ENCODE measurements at regions not wholly inside any gene's neighbourhood (a gene's known extent, or its start where the extent isn't known, plus 50 kb on each side); places are given as distances from the start of the nearest gene placed in this dataset.
"Not testable (repeated sequence)": the region's sequence is repeated elsewhere in the genome, so short reads cannot be mapped to it uniquely, and the experiment has no call there.

DNA sequence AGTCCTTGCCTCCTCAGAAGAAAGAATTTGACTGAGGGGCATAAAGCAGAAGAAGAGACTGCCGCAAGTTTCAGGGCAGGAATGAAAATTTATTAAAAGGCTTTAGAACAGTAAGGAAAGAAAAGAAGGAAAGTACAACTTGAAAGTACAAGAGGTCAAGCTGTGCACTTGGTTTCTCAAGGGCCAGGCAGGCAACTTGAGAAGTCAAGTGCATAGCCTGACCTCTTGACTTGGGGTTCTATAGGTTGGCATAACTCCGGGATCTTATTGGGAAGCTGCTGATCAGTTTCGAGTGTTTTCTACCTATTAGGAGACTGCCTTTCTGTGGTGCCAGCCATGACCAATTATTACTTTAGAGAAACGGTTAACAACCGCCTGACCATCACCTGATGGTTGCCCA, 237.0 kb upstream of the RGS17 start:
- DNase-seq = no peak

DNA sequence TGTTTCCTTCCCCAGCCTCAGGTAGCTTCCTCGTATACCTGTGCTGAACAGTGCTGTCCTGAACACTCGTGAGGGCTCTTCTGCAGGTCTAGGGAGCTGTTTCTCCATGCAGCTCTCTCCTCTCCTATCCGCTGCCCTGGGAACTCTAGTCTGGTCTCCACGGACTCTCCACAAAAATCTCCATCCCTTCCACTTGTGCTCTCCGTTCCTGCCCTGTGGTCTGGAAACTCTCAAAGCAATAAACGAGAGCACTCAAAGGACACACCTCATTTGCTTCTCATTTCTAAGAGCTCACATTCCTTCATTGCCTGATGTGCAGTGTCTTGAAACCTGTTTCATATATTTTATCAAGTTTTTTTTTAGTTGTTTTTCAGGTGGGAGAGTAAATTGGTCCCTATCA, 235.9 kb upstream of the RGS17 start:
- DNase-seq = no peak

DNA sequence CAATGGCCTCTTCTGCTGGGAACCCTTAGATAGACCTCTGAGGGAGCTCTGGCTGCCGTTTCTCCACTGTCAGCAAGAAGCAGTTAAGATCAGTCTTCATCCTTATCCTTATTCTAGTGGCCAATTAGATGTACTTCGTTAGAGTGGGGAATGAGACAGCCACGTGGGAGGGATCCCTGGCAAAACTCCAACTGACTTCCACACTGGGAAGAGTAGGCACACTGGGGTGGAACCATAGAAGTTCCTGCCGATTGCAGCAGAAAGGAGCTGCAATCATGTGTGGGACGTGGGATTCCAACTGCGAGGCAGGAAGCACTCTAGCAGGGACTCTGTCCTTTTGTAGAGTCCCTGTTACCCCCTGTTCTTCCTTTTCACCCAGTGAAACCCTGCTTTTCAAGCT, 226.3 kb upstream of the RGS17 start:
- no peak for DNase-seq

DNA sequence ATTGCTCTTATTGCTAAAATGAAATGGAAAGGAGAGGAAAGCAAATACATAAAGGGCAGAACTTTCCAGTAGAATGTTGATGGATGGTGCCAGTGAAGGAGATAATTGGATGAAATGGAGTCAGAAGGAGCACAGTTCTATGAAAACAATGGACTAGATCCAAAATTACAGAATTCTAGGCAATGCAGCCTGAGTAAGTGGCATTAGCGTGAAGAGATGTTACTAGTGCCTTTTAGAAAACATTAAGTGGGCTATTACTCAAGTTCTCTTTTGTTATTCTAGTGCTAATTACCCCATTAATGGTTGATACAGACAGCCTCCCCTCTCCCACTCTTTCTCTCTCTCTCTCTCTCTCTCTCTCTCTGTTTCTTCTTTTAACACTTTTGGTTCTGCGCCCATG, 209.5 kb upstream of the RGS17 start:
- DNase-seq = no peak

DNA sequence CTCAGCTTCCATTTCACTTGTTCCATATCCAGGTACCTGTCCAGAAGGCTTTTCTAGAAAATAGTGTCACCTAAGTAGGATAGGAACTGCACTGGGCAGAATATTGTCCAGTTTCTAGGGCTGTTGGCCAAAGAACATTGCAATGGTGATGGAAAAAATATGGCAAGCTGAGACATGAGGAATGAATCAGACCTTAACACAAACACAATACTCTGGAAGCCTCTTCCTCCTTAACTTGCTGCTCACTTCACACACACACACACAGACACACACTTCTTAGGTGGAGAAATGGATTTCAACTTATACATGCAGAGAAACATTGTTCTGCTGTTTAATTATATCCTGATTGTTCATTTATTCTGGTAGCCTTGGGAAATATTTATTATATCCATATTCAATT, 203.0 kb upstream of the RGS17 start:
- DNase-seq = no peak

DNA sequence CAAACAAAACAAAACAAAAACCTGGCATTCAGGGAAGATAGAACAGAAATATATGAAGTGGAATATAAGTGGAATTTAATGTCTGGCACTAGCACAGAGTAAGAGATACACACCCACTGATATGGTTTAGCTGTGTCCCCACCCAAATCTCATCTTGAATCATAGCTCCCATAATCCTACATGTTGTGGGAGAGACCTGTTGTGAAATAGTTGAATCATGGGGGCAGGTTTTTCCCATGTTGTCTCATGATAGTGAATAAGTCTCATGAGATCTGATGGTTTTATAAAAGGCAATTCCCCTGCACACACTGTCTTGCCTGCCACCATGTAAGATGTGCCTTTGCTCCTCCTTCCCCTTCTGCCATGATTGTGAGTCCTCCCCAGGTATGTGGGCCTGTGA, 200.1 kb upstream of the RGS17 start:
- not testable (repeated sequence) for DNase-seq

DNA sequence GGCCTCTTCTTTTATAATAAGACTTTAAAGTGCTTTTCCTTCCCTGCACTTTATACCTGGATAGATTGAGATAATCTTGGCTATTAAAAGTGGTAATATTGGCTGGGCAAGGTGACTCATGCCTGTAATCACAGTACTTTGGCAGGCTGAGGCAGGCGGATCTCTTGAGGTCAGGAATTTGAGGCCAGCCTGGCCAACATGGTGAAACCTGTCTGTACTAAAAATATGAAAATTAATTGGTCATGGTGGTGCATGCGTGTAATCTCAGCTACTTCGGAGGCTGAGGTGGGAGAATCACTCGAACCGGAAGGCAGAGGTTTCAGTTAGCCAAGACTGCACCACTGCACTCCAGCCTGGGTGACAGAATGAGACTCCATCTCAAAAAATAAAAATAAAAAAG, 197.1 kb upstream of the RGS17 start:
- DNase-seq = no peak

DNA sequence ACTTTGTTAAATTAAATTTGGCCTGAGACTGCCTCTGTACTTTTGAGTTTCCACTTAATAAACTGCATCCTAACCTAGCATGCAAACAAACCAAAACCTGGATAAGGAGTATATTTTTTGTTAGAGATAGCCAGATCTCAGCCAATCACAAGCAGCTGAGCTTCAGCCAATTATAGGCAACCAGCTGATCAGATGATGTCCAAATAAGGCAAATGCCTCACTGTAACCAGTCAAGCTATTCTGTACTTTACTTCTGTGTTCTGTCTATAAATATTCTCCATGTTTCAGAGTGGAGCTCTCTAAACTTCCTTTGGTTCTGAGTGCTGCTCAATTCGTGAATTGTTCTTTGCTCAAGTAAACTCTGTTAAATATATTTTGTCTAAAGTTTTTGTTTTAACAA, 194.6 kb upstream of the RGS17 start:
- DNase-seq = no peak

DNA sequence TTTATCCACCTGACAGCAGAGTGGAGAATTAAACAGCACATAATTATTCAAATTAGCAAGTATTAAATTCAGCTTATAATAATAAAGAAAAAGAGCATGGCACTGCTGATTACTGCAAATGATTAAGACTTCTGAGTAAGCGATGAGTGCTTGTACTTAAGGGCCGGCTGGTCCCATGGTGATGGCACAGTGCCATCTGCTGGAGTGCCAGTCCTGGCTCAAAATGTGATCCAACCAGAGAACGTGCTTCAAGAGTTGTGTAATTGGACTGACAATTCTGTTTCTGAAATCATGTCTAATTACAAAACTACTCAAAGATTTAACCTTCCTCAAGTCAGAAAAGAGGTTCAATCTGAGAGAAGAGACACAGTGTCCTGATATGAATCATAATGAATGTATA, 181.6 kb upstream of the RGS17 start:
- DNase-seq = peak; percentile 36

DNA sequence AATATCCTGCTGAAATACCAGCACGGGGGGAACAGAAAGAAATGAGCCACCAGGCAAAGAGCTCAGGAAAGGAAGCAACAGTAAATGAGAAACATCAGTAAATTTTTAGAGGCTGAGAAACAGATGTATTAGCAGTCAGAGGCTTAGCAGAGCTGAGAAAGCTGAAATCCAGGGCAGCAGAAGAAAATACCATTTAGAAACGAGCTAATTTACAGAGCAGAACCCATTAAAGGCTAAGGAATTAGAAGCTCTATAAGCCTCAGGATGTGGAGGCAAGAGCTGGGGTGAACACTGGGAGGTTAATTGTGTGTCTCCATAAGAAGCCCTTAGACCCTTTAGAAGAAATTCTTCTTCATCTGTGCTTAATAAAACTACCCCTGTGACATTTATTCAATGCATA, 178.6 kb upstream of the RGS17 start:
- no peak for DNase-seq

DNA sequence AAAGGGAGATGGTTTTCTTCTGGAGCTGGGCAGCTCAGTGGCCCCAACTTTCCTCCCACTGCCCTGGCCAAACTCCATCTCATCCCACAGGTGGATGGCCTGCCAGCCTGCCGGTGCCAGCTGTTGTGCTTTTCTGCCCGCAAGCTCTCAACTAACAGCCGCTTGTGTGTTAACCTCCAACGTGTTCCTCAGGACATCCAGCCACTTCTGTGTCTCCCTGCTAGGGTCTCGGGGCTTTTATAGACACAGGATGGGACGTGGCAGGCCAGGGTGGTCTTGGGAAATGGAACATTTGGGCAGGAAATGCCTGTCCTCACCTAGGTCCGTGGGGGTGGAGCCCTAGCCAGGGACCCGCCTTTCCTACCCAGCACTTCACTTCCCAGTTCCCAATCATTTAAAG, 171.1 kb upstream of the RGS17 start:
- no peak for DNase-seq

DNA sequence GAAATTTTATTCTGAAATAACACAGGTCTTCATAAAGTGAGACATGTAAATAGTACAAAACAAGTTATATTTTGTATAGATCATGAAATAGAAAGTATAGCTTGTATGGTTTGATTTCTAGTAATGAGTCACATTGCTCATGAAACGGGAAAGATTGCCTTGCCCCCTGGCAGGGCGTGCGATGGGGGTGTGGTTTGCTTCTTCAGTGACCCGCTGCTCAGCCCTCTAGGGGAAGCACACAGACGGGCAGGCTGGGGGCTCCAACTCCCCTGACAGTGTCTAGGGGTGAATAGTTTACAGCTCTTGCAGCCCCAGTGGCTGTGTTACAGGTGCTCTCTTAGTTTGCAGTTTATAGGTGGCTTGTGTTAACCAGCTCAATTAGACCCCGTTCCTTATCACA, 170.5 kb upstream of the RGS17 start:
- DNase-seq = no peak

DNA sequence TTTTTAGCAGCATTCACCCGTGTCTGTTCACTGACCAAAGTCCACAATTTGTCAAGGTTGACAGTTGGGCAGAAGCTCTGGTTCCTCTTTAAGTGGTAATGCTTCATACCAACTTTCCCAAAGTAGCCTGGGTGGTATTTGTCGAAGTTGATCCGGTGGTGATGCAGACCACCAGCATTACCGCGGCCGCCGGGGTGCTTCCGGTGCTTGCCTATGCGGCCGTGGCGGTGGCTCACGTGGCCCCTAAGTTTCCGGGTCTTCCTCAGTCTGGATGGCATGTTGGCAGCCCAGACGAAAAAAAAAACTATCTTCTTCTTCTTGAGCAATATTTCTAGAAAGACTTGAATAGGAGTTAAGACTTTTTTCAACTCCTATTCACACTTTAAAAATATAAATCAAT, 151.4 kb upstream of the RGS17 start:
- DNase-seq = not testable (repeated sequence)

DNA sequence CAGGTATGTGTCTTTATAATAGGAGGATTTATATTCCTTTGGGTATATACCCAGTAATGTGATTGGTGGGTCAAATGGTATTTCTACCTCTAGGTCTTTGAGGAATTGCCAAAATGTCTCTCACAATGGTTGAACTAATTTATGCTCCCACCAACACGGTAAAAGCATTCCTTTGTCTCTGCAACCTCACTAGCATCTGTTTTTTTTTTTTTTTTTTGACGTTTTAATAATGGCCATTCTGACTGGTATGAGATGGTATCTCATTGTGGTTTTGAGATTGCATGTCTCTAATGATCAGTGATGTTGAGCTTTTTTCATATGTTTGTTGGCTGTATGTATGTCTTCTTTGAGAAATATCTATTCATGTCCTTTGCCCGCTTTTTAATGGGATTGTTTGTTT, 144.9 kb upstream of the RGS17 start:
- DNase-seq = no peak

DNA sequence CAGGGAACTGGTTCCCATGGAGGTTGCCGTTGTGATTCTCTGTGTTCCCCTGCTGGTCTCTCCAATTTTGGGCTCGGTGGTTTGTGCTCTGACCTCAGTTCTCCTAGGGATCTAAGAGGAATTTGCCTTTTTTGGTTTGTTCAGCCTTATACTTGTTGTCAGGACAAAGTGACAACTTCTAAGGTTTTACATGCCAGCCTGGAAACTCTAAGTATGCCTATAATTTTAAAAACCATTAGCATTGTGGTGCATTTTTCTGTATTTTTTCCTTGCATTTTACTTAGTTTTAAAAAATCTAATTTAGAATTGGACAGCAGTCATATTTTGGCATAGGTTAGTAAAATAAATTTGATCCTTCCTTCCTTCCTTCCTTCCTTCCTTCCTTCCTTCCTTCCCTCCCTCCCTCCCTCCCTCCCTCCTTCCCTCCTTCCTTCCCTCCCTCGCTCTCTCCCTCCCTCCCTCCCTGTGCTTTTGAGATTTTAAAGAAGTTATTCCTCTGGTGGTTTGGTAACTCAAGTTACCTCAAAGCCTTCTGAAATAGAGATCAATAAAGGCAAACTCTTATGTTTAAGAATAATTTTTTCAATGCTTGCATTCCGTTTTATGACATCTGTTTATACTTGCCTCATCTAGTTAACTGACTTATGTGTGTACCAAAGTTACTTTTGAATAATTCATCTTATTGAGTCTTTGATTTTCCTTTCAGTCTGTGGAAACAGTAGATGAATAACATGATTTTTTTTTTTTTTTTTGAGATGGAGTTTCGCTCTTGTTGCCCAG, 141.3 kb upstream of the RGS17 start:
- DNase-seq = no peak

DNA sequence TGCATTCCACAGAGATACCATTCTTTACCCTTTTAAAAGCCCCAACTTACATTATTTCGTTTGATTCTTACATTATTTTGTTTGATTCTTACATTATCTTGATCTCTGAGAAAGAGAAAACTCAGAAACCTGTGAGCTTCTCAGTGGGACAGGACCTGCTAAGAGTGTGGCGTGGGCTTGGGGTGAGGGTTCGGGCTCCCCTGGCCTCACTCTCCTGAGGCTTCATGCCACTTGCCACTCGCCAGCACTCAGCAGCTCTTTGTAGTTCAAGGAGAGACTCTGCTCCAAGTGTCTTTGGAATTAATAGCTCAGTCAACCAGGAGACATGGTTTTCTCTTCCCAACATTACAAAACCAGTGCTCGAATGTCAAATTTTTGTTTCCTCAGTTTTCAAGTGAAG, 132.4 kb upstream of the RGS17 start:
- no peak for DNase-seq

DNA sequence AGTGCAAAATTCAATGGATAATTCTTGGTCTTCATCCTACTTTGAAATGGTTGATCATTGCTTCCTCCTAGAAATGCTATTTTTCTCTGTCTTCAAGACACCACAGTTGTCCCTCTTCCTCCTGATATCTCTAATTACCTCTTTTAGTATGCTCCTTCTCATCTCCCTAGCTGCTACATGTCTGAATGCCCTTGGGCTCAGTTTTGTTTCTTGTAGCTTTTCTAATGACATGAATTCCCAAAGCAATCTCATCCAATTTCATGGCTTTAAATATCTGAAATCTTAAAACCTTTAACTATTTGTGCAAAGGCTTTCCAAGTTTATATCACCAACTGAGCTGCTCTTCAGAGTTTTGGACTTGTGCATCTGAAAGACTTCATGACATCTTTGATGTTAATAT, 120.2 kb upstream of the RGS17 start:
- DNase-seq = no peak

DNA sequence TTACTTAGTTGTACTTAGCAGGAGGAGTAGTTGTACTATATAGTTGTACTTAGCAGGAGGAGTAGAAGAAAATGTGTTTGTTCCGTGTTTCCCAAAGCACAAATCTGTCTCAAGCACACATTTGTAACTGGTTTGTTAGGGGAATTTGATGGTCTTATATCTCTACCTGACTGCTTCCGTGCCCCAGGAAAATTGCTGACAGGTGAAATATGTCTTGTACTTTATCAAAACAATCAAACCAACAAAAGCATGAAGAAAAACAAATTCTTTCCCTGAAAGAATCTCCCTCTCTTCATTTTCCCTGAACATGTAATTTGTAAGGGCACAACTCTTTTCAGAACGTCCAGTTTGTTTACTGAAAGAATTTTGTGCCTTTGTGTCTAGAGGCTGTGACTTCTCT, 106.6 kb upstream of the RGS17 start:
- no peak for DNase-seq

DNA sequence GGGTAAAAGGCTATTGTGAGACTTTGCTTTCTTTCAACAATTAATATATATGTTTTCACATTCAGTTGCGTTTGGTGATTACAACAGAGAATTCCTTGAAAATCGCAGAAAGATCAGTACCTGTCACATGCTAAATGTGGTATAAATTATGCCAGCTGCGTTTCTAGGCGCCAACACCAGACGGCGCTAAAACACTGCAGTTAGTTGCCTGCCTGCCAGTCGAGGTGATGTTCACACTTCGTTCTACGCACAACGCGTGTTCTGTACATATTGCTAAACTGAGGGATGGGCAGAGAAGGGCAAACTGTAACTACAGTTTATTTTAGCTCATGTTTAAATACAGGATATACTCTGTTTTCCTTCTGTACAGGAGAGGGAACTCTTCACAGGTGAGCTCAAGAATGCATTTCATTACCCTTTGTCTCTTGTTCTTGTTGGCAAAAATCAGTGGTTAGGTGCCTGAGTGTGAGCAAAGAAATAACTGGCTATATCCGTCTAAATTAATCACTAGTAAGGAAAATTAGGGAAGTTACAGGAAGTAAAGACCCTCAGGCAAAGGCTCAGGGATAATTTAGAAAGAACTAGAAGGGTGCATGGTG, 100.1 kb upstream of the RGS17 start:
- peak; percentile 40 for DNase-seq

DNA sequence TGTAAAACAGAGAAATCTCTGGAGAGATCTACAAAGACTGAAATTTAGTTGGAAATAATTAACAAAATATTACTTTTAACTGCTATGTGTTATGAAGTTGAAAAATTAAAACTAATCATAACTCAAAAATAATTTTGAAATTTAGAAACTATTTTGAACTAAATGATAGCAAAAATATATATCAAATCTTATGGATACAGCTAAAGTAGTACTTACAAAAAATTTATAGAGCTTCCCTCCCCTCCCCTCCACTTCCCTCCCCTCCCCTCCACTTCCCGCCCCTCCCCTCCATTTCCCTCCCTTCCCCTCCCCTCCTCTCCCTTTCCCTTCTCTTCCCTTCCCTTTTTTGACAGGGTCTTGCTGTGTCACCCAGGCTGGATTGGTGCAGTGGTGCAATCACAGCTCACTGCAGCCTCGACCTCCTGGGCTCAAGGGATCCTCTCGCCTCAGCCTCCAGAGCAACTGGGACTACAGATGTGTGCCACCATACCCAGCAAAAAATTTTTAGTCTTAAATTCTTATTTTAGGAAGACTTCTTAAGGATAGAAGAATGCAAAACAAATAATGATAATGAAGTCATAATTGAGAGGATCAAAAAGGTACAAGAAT, 87.2 kb upstream of the RGS17 start:
- no peak for DNase-seq

DNA sequence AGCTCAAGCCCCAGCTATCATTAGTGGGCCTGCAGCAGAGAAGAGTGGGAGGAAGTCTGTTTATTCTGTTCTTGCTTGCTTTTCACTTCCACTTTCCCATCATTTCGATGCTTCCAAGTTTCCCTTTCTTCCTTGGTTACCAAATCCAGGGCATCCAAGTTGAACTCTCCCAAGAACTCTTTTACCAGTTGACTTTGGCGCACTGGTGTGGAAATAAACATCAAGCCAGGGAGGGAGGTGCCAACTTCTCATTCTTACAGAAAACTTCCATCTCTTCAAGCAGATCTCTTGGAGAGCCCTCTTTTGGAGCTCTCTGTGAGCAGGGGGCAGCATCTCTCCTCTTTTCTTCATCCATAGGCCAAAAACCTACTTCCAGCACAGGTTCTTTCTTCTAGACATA, 85.7 kb upstream of the RGS17 start:
- no peak for DNase-seq

DNA sequence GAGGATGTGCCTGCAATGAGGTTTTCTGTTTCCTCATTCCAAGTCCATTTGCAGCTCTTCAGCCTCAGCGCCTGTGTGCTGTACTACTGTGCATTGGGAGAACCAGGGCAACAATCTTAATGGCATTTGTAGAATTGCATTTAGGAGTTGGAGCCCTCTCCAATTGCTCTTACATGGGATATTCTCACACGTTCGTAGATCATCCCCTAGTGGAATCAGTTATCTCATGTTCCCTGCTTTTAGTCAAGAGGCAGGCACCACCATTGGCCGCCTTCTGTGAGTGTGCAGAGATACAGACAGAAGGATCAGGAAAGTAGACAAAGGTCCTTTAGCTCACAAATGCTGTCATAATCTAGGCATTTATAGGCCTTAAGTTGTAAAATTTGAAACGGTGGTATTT, 84.2 kb upstream of the RGS17 start:
- no peak for DNase-seq

DNA sequence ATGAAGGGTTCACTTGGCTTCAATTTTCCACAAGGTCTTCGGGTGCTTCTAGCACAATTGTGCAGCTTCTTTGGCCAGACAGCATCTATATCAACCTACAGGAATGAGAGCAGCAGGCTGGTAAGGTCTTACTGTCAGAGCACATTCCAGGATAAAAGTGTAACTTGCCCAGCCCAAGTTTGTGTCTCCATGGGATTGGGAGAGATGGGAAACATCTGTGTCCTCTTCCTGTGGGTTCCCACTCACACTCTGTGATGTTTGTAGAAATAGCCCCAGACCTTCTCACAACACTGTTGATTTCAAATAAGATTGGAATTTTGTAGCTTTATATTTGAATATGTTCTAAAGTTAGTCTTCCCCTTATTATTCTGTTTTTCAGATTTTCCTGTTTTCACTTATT, 83.4 kb upstream of the RGS17 start:
- no peak for DNase-seq

DNA sequence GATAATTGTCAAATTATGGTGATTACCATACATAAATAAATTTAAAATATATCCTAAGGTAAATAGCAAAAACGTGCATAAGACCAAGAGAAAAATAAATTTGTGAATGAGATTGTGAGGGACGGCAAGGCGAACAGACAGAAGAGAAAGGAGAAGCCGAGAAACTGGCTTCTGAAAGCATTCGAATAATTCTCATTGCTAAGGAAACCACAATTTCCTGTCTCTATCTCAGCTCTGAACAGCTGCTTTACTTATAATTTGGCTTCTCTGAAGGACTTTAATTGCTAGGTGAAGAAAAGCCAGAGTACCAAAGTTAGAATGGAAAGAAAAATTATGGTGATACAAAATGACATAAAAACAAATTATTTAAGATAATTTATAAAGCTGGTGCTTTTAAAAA, 79.0 kb upstream of the RGS17 start:
- DNase-seq = peak; percentile 41

DNA sequence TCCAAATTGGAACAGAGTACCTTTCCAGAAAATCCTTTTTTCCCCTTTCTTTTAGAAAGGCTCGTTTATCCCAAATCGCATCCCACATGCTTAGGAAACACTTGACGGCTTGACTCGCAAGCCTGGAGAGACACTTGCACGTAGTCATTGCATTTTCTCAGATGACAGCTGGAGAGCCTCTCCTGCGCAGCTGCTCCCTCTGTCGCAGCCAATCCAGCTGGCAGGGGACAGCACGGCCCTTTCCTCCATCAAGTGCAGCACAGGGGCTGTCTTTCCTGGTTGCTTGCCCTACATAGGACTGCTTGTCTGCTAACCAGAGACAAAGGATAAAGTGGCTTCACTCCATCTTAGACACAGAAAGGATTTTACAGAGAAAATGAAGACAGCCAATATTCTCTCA, 77.6 kb upstream of the RGS17 start:
- DNase-seq = no peak

Data from fibroblast of skin of right biceps (primary cell).